ENCODE measurements at regions not wholly inside any gene's neighbourhood (a gene's known extent, or its start where the extent isn't known, plus 50 kb on each side); places are given as distances from the start of the nearest gene placed in this dataset.

- Mint-ChIP-seq H3K4me3 (no peak overlapping the region), H3K27me3 (ENCODE audit: low read depth) (no peaks in the 10 kb centered on the region), H3K36me3 (ENCODE audit: insufficient read depth in 1 of 3, low read depth in 3 of 3) (no peaks in the 10 kb centered on the region), H3K27ac (no peak overlapping the region; a peak in 1 of 7 replicates), H3K9me3 (no peaks in the 10 kb centered on the region), H3K4me1 (peaks cover 9 to 11% of the 10 kb centered on the region in 2 experiments)
- Histone ChIP-seq H3K4me1 (ENCODE audit: insufficient read depth, low read length) (peaks cover 2% of the 10 kb centered on the region; the same call in 1 of the 2 replicates), H3K9me3 (ENCODE audit: control insufficient read depth, low read depth, low read length) (no peaks in the 10 kb centered on the region), H2BK5ac (ENCODE audit: insufficient read length, low read length) (no peak overlapping the region), H3K23ac (ENCODE audit: insufficient read length, low read depth, low read length) (no peak overlapping the region), H3T11ph (ENCODE audit: low read length) (no peak overlapping the region), H3K27me3 (ENCODE audit: insufficient read depth, low read length) (no peaks in the 10 kb centered on the region), H4K5ac (ENCODE audit: insufficient read length, low read depth, low read length) (no peak overlapping the region), H3K4me2 (ENCODE audit: insufficient read depth, insufficient read length, low read length) (no peak overlapping the region), H3K27ac (ENCODE audit: insufficient read length, low read depth, low read length) (no peak overlapping the region), H3K4ac (ENCODE audit: low read depth, low read length) (no peak overlapping the region), H3K79me2 (ENCODE audit: insufficient read depth, low read length) (no peaks in the 10 kb centered on the region), H3K14ac (ENCODE audit: insufficient read depth, low read length) (no peak overlapping the region), H3K79me1 (ENCODE audit: insufficient read depth, low read depth, low read length, poor library complexity, severe bottlenecking) (no peaks in the 10 kb centered on the region), H4K8ac (replicated peaks; ENCODE audit: insufficient read length, low read depth, low read length) (no peak overlapping the region), H2BK15ac (ENCODE audit: low read depth, low read length) (no peak overlapping the region), H2AFZ (ENCODE audit: low read length) (no peak overlapping the region), H2BK12ac (ENCODE audit: insufficient read length, low read depth, low read length) (no peak overlapping the region), H2BK20ac (ENCODE audit: low read depth, low read length, poor library complexity, severe bottlenecking) (no peak overlapping the region), H2BK120ac (ENCODE audit: low read depth, low read length, poor library complexity, severe bottlenecking) (no peak overlapping the region), H3K56ac (ENCODE audit: insufficient read length, low read depth, low read length) (no peak overlapping the region), H3K23me2 (ENCODE audit: insufficient read length, low read depth, low read length, poor library complexity, severe bottlenecking) (no peaks in the 10 kb centered on the region), H3K18ac (ENCODE audit: insufficient read length, low read depth, low read length) (no peak overlapping the region), H4K91ac (ENCODE audit: insufficient read length, low read depth, low read length) (no peak overlapping the region), H2AK5ac (ENCODE audit: insufficient read length, low read length) (no peak overlapping the region), H4K20me1 (ENCODE audit: control insufficient read depth, insufficient read depth, insufficient read length) (no peaks in the 10 kb centered on the region), H3K9ac (ENCODE audit: extremely low read depth, insufficient read length, low read length) (no peak overlapping the region)
- no CpG with 5 or more reads among the region's 2 CpGs for WGBS (ENCODE audit: extremely low coverage, insufficient read length, low lambda C conversion rate)
- no peak for TF ChIP-seq CTCF (conservative IDR thresholded peaks at IDR 0.05)
- DNase-seq, result no peak
Observed at GRCh38 chr11:26846227-26846626, 124.4 kb upstream of the SLC5A12 start.
